ENCODE measurements at regions not wholly inside any gene's neighbourhood (a gene's known extent, or its start where the extent isn't known, plus 50 kb on each side); places are given as distances from the start of the nearest gene placed in this dataset.

DNA sequence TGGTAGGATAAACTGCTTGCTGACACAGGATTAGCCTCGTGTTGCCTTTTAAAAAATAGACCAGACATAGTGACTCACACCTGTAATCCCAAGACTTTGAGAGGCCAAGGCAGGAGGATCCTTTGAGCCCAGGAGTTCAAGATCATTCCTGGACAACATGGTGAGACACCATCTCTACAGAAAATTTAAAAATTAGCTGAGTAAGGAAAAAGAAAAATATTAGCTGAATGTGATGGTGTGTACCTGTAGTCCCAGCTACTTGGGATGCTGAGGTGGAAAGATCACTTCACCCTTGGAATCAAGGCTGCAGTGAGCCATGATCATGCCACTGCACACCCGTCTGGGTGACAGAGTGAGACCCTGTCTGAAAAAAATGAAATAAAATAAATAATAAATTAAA lies 82.0 kb downstream of the ETS2 start:
- DNase-seq (ENCODE audit: low spot score) = no peak

DNA sequence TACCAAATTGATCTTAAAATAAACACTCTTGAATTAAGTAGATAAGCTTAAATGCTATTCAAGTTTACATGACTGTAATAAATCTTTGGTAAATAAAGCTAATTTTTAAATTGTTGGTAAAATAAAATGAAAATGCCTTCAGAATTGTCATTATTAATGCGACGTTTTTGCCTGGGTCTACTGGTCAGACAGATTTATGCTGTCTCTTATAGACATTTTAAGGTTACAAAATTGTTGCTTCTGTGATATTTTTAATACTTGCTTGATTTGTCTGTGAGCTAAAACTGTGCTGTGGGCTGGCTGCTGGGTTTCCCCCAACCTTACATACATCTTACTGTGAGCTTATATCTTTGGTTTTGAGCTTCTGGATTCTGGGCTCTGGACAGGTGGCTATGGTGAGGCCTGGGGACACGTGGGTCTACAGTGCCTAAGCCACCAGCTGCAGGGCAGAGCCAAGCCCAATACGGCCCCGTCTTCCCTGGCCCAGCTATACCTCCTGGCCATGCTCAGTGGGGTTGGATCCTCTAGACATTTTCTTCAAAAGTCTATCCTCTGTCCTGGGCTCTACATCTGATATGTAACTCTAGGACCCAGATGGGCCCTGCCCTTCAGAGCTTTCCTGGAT lies 81.4 kb downstream of the ETS2 start:
- no peak for DNase-seq (ENCODE audit: low spot score)

DNA sequence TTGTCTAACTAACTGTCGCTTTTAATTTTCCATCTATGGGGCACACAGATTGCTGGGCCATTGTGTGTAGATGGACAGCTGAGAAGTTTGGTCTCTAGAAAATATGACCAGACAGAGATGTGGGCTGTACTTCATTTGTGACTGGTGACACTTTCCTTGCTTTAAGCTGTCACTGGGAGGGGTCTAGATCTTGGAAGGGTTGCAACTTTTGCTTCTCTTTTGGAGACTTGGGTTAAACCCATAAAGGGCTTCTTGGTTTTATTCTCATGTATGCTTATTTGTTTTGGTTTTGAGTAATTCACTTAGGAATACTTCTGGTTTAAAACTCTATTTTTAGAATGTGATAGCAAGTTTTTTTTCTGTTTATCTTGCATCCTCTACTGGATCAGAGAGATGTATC lies 80.2 kb downstream of the ETS2 start:
- no peak for DNase-seq (ENCODE audit: low spot score)

DNA sequence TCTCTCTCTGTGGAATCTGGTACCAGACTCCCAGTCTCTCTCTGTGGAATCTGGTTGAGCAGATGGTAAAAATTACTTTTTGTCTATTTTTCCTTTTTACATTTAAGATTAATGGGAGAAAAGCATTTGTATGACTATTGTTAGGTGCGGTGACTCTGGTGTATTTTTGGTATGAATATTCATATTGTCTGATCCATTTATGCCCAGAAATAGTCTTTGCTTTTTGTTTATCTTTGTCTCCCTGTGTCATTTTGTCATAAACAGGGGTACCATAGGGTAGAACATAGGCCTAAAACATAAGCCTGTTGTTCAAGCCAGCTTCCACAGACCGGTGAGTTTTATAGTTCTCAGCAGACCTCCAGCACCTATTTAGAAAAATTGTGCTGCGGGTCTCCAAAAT lies 78.7 kb downstream of the ETS2 start:
- no peak for DNase-seq (ENCODE audit: low spot score)

DNA sequence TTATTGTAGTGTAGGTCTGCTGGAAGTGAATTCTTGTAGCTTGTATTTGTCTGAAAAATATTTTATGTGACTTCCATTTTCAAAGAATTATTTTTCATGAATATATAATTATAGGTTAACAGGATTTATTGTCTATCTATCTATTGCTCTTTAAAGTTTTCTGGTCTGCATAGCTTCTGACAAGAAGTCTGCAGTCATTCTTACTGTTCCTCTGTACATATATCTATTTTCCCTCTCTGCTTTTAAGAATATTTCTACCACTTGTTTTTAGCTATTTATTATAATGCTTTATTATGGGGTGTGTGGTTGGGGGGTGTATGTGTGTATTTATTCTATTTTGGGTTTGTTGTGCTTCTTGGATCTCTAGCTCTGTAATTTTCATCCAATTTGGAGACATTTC lies 77.4 kb downstream of the ETS2 start:
- DNase-seq (ENCODE audit: low spot score) = no peak

DNA sequence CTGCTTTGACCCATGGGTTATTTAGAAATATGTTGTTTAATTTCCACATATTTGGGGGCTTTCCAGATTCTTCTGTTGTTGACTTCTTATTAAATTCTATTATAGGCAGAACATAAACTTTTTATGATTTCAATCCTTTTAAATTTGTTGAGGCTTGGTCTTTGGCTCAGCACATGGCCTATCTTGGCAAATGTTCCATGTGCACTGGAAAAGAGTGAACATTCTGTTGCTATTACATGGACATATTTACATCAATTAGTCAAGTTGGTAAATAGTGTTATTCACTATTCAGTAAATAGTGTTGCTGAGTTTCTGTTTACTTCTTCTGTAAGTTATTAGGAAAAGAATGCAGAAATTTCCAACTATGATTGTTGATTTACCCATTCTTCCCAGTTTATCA lies 75.4 kb downstream of the ETS2 start:
- DNase-seq (ENCODE audit: low spot score) = no peak

DNA sequence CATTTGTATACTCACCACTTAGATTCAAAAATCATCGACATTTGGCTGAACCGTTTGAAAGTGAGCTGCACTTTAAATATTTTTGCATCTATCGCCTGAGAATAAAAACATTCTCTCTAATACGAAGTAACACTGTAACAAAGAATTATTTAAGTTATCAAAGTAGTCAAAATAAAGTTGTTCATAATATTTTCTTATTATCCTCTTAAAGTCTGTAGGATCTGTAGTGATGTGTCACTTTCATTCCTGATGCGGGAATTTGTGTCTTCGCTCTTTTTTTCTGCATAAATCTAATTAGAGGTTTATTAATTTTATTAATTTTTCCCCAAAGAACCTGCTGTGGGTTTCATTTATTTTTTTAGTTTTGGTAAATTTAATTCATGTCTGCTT lies 74.8 kb downstream of the ETS2 start:
- DNase-seq (ENCODE audit: low spot score) = no peak

DNA sequence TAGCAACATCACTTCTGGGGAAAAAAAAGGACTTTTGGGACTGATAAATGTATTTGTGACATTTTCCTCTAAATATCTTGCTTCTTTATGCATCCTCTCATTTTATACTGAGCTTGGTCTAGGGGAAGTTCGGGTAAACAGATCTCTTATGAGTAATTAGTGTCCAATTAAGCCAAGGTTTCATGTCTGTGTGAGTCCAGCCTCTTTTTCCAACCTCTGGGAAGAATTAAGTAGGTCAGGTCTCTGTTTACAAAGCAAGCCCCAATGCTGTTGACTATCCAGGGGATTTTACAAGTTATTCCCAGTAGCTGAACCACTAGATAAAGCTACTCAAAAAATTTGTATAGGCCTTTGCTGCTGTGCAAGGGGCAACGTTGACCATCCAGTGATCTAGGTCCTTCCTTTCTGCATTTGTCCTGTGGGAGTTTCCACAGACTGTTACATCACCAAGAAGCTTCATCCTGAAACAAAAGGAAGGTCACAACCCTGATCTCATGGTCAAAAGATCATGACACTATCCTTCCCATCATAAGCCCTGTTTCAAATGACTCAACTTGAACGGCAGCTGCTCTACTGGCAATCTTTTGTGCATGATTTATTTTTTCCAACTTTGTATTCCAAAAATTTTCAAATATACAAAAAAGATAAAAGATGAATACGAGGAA lies 74.3 kb downstream of the ETS2 start:
- no peak for DNase-seq (ENCODE audit: low spot score)

DNA sequence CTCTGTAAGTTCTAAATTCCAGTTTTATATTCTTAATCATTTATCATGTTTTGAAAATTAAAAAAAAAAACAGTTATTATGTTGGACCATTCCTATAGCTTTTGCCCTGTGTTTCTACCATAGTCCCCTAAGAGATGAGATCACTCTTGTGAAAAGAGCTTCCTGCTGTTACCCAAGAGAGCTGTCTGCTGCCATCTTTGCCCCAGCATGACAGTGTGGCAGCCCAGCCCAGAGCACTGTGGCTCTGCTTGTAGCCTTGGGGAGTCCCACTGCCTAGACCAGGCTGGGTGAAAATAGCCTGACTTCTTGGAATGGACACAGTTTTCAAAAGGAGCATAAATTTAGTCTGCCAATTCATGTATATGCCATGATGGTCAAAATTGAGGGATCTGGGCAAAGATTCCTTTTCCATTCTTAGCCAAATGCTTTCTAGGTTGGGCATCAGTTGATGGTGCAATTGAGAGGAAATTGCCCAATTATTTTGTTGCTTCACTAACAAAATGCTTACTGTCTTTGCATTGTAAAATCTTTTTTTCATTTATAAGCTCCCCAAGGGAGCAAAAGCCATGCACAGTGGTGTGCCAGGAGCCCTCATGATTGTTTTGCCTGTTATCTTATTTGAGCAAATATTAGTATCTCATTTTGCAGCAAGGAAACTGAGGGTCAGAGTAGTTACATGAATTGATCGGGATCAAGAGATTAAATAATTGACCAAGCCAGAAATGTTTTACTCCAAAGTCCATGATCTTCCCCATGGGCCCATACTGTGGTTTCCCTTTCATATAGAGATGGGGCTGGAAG lies 72.8 kb downstream of the ETS2 start:
- DNase-seq (ENCODE audit: low spot score) = no peak

DNA sequence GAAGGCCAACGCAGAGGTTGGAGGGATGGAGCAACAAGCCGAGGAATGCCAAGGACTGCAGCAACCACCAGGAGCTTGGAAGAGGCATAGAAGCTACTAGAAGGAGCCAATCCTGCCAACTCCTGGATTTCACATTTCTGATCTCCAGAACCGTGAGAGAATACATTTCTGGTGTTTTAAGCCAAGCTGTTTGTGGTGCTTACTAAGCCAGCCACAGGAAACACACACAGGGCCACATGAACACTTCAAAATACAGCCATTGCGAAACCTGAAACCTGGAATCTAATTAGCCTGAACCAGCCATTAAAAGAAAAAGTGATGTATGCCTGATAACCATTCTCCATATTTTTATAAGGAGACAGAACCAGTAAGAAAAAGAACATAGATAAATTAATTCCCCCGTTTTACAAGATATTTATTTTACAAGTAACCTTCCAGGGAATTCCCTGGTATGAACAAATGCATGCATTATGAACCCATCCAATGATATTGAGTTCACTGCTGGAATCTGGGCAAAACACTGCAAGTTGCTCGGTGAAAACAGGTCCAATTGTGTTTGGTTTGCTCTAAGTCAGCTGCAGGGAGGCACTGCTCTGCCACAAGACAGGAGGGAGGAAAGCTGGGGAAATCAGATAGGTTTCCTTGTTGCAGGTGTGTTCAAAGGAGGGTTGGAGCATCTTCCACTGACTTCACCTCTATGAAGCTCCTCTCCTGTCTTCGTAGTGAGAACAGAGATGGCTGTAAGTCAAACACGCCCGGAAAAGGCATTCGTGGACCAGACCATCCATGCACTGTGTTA lies 70.2 kb downstream of the ETS2 start:
- DNase-seq (ENCODE audit: low spot score) = no peak
